ENCODE measurements at regions not wholly inside any gene's neighbourhood (a gene's known extent, or its start where the extent isn't known, plus 50 kb on each side); places are given as distances from the start of the nearest gene placed in this dataset.

- WGBS (ENCODE audit: insufficient coverage) = no CpG with 5 or more reads among the region's 3 CpGs
- no peak for DNase-seq
- Histone ChIP-seq H3K4me3 (ENCODE audit: control insufficient read depth in 1 of 7, extremely low read depth in 1 of 7, insufficient read depth in 4 of 7, low read depth in 2 of 7, low read length in 6 of 7) (no peak overlapping the region), H3K4me1 (ENCODE audit: control extremely low read depth in 1 of 4, control insufficient read depth in 4 of 4, insufficient read depth in 4 of 4, low read length in 3 of 4) (no peaks in the 10 kb centered on the region), H3K27ac (ENCODE audit: insufficient read depth in 1 of 2, low read depth in 1 of 2, low read length in 2 of 2, poor library complexity in 1 of 2, severe bottlenecking in 2 of 2) (no peak overlapping the region), H3K36me3 (ENCODE audit: control insufficient read depth in 4 of 4, insufficient read depth in 4 of 4, low read length in 3 of 4) (no peaks in the 10 kb centered on the region), H3K27me3 (replicated peaks in 2 of 5; ENCODE audit: control insufficient read depth in 4 of 5, insufficient read depth in 5 of 5, low read length in 4 of 5) (no peaks in the 10 kb centered on the region), H3K9me3 (ENCODE audit: control extremely low read depth in 1 of 5, control insufficient read depth in 4 of 5, insufficient read depth in 2 of 5, low read depth in 1 of 5, low read length in 4 of 5) (peaks cover 0 to 8% (median 0%) of the 10 kb centered on the region in 5 experiments)
- ChIA-PET CTCF (no interaction called here), POLR2A (no interaction called here)
Observed at GRCh38 chr6:91961236-91961635, 1374.4 kb upstream of the MAP3K7 start.

DNA sequence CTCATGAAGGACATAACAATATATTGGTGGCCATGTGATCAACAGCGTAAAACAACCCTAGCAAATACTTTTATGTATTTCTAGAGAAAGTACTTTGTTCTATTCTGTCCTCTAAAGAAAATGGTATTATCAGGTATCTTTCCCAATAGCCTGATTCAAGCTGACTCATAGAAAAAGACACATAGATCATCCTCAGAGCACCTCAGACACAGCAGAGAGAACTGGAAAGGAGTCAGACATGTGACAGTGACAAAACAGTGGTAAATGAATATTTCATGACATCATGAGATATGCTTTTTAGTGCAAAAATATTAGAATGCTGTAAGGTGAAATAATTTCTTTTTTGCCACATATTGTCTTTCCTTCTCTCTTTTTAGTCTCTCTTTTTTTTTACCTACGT is 1355.0 kb upstream of the MAP3K7 start:
- no peak overlapping the region for H3K27ac ChIP-seq (ENCODE audit: insufficient read depth in 1 of 2, low read depth in 1 of 2, low read length in 2 of 2, poor library complexity in 1 of 2, severe bottlenecking in 2 of 2)
- no peak for DNase-seq
- CTCF ChIA-PET = no interaction called here
- H3K36me3 ChIP-seq (ENCODE audit: control insufficient read depth in 4 of 4, insufficient read depth in 4 of 4, low read length in 3 of 4) = no peaks in the 10 kb centered on the region
- H3K9me3 ChIP-seq (ENCODE audit: control extremely low read depth in 1 of 5, control insufficient read depth in 4 of 5, insufficient read depth in 2 of 5, low read depth in 1 of 5, low read length in 4 of 5) = no peaks in the 10 kb centered on the region
- POLR2A ChIA-PET = no interaction called here
- no peaks in the 10 kb centered on the region for H3K4me1 ChIP-seq (ENCODE audit: control extremely low read depth in 1 of 4, control insufficient read depth in 4 of 4, insufficient read depth in 4 of 4, low read length in 3 of 4)
- H3K27me3 ChIP-seq (replicated peaks in 2 of 5; ENCODE audit: control insufficient read depth in 4 of 5, insufficient read depth in 5 of 5, low read length in 4 of 5) = no peaks in the 10 kb centered on the region
- 100% methylated on average over 1 of the region's 2 CpGs for WGBS (ENCODE audit: insufficient coverage)
- H3K4me3 ChIP-seq (ENCODE audit: control insufficient read depth in 1 of 7, extremely low read depth in 1 of 7, insufficient read depth in 4 of 7, low read depth in 2 of 7, low read length in 6 of 7) = no peak overlapping the region

- CTCF ChIA-PET = no interaction called here
- Histone ChIP-seq H3K4me1 (ENCODE audit: control extremely low read depth in 1 of 4, control insufficient read depth in 4 of 4, insufficient read depth in 4 of 4, low read length in 3 of 4) (no peaks in the 10 kb centered on the region), H3K27ac (ENCODE audit: insufficient read depth in 1 of 2, low read depth in 1 of 2, low read length in 2 of 2, poor library complexity in 1 of 2, severe bottlenecking in 2 of 2) (no peak overlapping the region), H3K27me3 (replicated peaks in 2 of 5; ENCODE audit: control insufficient read depth in 4 of 5, insufficient read depth in 5 of 5, low read length in 4 of 5) (no peaks in the 10 kb centered on the region), H3K4me3 (ENCODE audit: control insufficient read depth in 1 of 7, extremely low read depth in 1 of 7, insufficient read depth in 4 of 7, low read depth in 2 of 7, low read length in 6 of 7) (no peak overlapping the region), H3K36me3 (ENCODE audit: control insufficient read depth in 4 of 4, insufficient read depth in 4 of 4, low read length in 3 of 4) (no peaks in the 10 kb centered on the region), H3K9me3 (ENCODE audit: control extremely low read depth in 1 of 5, control insufficient read depth in 4 of 5, insufficient read depth in 2 of 5, low read depth in 1 of 5, low read length in 4 of 5) (no peaks in the 10 kb centered on the region)
- POLR2A ChIA-PET = no interaction called here
- WGBS (ENCODE audit: insufficient coverage) = no CpG with 5 or more reads among the region's 1 CpG
- no peak for DNase-seq
Observed at GRCh38 chr6:91940801-91941200, 1353.9 kb upstream of the MAP3K7 start.

GRCh38 chr6:91926827-91927226 is 1340.0 kb upstream of the MAP3K7 start:
- no peak for DNase-seq
- WGBS (ENCODE audit: insufficient coverage) = 97% methylated on average over 13 of the region's 15 CpGs
- ChIA-PET POLR2A (no interaction called here), CTCF (no interaction called here)
- H3K4me3 ChIP-seq (ENCODE audit: control insufficient read depth in 1 of 7, extremely low read depth in 1 of 7, insufficient read depth in 4 of 7, low read depth in 2 of 7, low read length in 6 of 7) = no peak overlapping the region
- no peak overlapping the region for H3K27ac ChIP-seq (ENCODE audit: insufficient read depth in 1 of 2, low read depth in 1 of 2, low read length in 2 of 2, poor library complexity in 1 of 2, severe bottlenecking in 2 of 2)
- no peaks in the 10 kb centered on the region for H3K27me3 ChIP-seq (replicated peaks in 2 of 5; ENCODE audit: control insufficient read depth in 4 of 5, insufficient read depth in 5 of 5, low read length in 4 of 5)
- no peaks in the 10 kb centered on the region for H3K36me3 ChIP-seq (ENCODE audit: control insufficient read depth in 4 of 4, insufficient read depth in 4 of 4, low read length in 3 of 4)
- H3K4me1 ChIP-seq (ENCODE audit: control extremely low read depth in 1 of 4, control insufficient read depth in 4 of 4, insufficient read depth in 4 of 4, low read length in 3 of 4) = no peaks in the 10 kb centered on the region
- peaks cover 0 to 1% (median 0%) of the 10 kb centered on the region in 5 experiments for H3K9me3 ChIP-seq (ENCODE audit: control extremely low read depth in 1 of 5, control insufficient read depth in 4 of 5, insufficient read depth in 2 of 5, low read depth in 1 of 5, low read length in 4 of 5)

DNA sequence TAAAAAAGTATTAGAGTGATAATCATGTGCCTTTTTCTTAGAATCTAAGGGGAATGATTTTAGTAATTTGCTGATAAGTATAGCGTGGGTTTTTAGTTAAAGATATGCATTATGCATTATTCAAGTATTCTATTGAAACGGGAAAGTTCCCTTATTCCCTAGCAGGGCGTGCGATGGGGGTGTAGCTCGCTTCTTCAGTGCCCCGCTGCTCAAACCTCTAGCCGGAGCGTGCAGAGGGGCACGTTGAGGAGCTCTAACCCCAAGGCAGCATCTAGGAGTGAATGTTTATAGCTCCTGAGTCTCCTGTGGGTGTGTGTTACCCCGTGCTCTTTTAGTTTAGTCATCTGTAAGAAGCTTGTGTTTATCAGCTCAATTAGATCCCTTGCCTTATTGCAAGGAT is 1339.5 kb upstream of the MAP3K7 start:
- 98% methylated on average over 8 of the region's 10 CpGs for WGBS (ENCODE audit: insufficient coverage)
- H3K9me3 ChIP-seq (ENCODE audit: control extremely low read depth in 1 of 5, control insufficient read depth in 4 of 5, insufficient read depth in 2 of 5, low read depth in 1 of 5, low read length in 4 of 5) = peaks cover 0 to 1% (median 0%) of the 10 kb centered on the region in 5 experiments
- H3K36me3 ChIP-seq (ENCODE audit: control insufficient read depth in 4 of 4, insufficient read depth in 4 of 4, low read length in 3 of 4) = no peaks in the 10 kb centered on the region
- CTCF ChIA-PET = no interaction called here
- no peaks in the 10 kb centered on the region for H3K27me3 ChIP-seq (replicated peaks in 2 of 5; ENCODE audit: control insufficient read depth in 4 of 5, insufficient read depth in 5 of 5, low read length in 4 of 5)
- no peak for DNase-seq
- H3K4me3 ChIP-seq (ENCODE audit: control insufficient read depth in 1 of 7, extremely low read depth in 1 of 7, insufficient read depth in 4 of 7, low read depth in 2 of 7, low read length in 6 of 7) = no peak overlapping the region
- no peak overlapping the region for H3K27ac ChIP-seq (ENCODE audit: insufficient read depth in 1 of 2, low read depth in 1 of 2, low read length in 2 of 2, poor library complexity in 1 of 2, severe bottlenecking in 2 of 2)
- POLR2A ChIA-PET = no interaction called here
- H3K4me1 ChIP-seq (ENCODE audit: control extremely low read depth in 1 of 4, control insufficient read depth in 4 of 4, insufficient read depth in 4 of 4, low read length in 3 of 4) = no peaks in the 10 kb centered on the region

- WGBS (ENCODE audit: insufficient coverage) = 100% methylated on average over 2 of the region's 2 CpGs
- Histone ChIP-seq H3K36me3 (ENCODE audit: control insufficient read depth in 4 of 4, insufficient read depth in 4 of 4, low read length in 3 of 4) (no peaks in the 10 kb centered on the region), H3K9me3 (ENCODE audit: control extremely low read depth in 1 of 5, control insufficient read depth in 4 of 5, insufficient read depth in 2 of 5, low read depth in 1 of 5, low read length in 4 of 5) (no peaks in the 10 kb centered on the region), H3K4me3 (ENCODE audit: control insufficient read depth in 1 of 7, extremely low read depth in 1 of 7, insufficient read depth in 4 of 7, low read depth in 2 of 7, low read length in 6 of 7) (no peak overlapping the region), H3K4me1 (ENCODE audit: control extremely low read depth in 1 of 4, control insufficient read depth in 4 of 4, insufficient read depth in 4 of 4, low read length in 3 of 4) (no peaks in the 10 kb centered on the region), H3K27me3 (replicated peaks in 2 of 5; ENCODE audit: control insufficient read depth in 4 of 5, insufficient read depth in 5 of 5, low read length in 4 of 5) (no peaks in the 10 kb centered on the region), H3K27ac (ENCODE audit: insufficient read depth in 1 of 2, low read depth in 1 of 2, low read length in 2 of 2, poor library complexity in 1 of 2, severe bottlenecking in 2 of 2) (no peak overlapping the region)
- ChIA-PET CTCF (no interaction called here), POLR2A (no interaction called here)
- DNase-seq = no peak
Observed at GRCh38 chr6:91911945-91912344, 1325.1 kb upstream of the MAP3K7 start.

DNA sequence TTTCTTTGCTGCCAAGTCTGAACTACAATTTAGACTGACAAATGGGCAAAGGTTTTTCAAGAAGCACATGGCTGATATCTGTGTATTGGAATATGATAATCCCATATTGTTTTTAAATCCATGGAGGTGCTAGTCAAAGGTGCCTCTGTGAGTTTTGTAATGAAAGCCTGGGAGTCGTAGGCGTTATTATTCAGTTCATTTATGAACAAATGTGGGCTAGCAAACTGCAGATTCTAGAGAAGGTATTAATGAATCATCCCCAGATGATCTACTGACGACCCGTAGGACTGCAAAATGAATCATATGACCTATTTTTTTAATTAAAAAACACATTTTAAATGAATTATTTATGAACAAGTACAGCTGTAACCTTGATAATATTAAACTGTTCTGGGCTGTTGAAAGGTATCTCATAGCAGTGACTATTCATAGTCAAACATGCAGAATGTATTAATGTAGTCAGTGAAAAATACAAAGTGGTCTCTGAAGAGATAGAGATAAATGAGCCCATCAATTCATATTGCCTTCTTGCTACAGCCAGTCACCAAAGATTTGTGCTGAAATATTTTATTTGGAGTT is 1317.8 kb upstream of the MAP3K7 start:
- POLR2A ChIA-PET = no interaction called here

More for the DNA sequence above, 1317.8 kb upstream of the MAP3K7 start:
- H3K27ac ChIP-seq (ENCODE audit: insufficient read depth in 1 of 2, low read depth in 1 of 2, low read length in 2 of 2, poor library complexity in 1 of 2, severe bottlenecking in 2 of 2) = no peak overlapping the region
- no peaks in the 10 kb centered on the region for H3K36me3 ChIP-seq (ENCODE audit: control insufficient read depth in 4 of 4, insufficient read depth in 4 of 4, low read length in 3 of 4)
- CTCF ChIA-PET = no interaction called here
- no CpG with 5 or more reads among the region's 4 CpGs for WGBS (ENCODE audit: insufficient coverage)
- DNase-seq = no peak
- H3K9me3 ChIP-seq (ENCODE audit: control extremely low read depth in 1 of 5, control insufficient read depth in 4 of 5, insufficient read depth in 2 of 5, low read depth in 1 of 5, low read length in 4 of 5) = no peaks in the 10 kb centered on the region
- no peaks in the 10 kb centered on the region for H3K27me3 ChIP-seq (replicated peaks in 2 of 5; ENCODE audit: control insufficient read depth in 4 of 5, insufficient read depth in 5 of 5, low read length in 4 of 5)
- H3K4me3 ChIP-seq (ENCODE audit: control insufficient read depth in 1 of 7, extremely low read depth in 1 of 7, insufficient read depth in 4 of 7, low read depth in 2 of 7, low read length in 6 of 7) = no peak overlapping the region
- H3K4me1 ChIP-seq (ENCODE audit: control extremely low read depth in 1 of 4, control insufficient read depth in 4 of 4, insufficient read depth in 4 of 4, low read length in 3 of 4) = no peaks in the 10 kb centered on the region

Data from common myeloid progenitor, CD34-positive (primary cell).